AG10803 (cell line): ENCODE measurements at regions not wholly inside any gene's neighbourhood (a gene's known extent, or its start where the extent isn't known, plus 50 kb on each side); places are given as distances from the start of the nearest gene placed in this dataset.
"Not testable (repeated sequence)": the region's sequence is repeated elsewhere in the genome, so short reads cannot be mapped to it uniquely, and the experiment has no call there.

ENCODE experiments used
- DNase-seq: peaks from one replicate; pipeline ENCODE4 v3.0.0; 2010; ENCODE audit warnings: low read depth
- H3K4me3 ChIP-seq: 2 replicates; pipeline ENCODE4 v1.5.1; 2011; ENCODE audit warnings: mild to moderate bottlenecking, low read length, control low read depth
- CTCF ChIP-seq: conservative IDR thresholded peaks from 2 replicates; pipeline ENCODE4 v1.5.1; 2011; ENCODE audit warnings: mild to moderate bottlenecking, low read length, control low read depth, inconsistent platforms

GRCh38 chr10:126754966-126755365 lies 84.5 kb upstream of the C10orf90 start:
- no peak overlapping the region for H3K4me3 ChIP-seq
- no peak for DNase-seq
- no peak for TF ChIP-seq CTCF

GRCh38 chr10:126758867-126759266 lies 88.4 kb upstream of the C10orf90 start:
- no peak for DNase-seq

GRCh38 chr10:126759531-126759930 lies 89.0 kb upstream of the C10orf90 start:
- no peak for TF ChIP-seq CTCF
- no peak for DNase-seq
- no peak overlapping the region for H3K4me3 ChIP-seq

More at GRCh38 chr10:126758867-126759266, 88.4 kb upstream of the C10orf90 start:
- no peak overlapping the region for H3K4me3 ChIP-seq
- no peak for TF ChIP-seq CTCF

- H3K4me3 ChIP-seq, DNase-seq: not testable (repeated sequence)
Measured at GRCh38 chr10:126766646-126767045, 96.2 kb upstream of the C10orf90 start.

- DNase-seq, result no peak
- TF ChIP-seq CTCF, result no peak
- H3K4me3 ChIP-seq, result no peak overlapping the region
Measured at GRCh38 chr10:126770809-126771208, 100.3 kb upstream of the C10orf90 start.

- no peak for DNase-seq
- no peak for TF ChIP-seq CTCF
- H3K4me3 ChIP-seq, result no peak overlapping the region
Measured at GRCh38 chr10:126776168-126776567, 105.7 kb upstream of the C10orf90 start.

GRCh38 chr10:126777714-126778113 lies 107.2 kb upstream of the C10orf90 start:
- no peak overlapping the region for H3K4me3 ChIP-seq
- no peak for TF ChIP-seq CTCF
- DNase-seq, result no peak

GRCh38 chr10:126781450-126782216 lies 111.1 kb upstream of the C10orf90 start:
- DNase-seq, result no peak

More at GRCh38 chr10:126781450-126782216, 111.1 kb upstream of the C10orf90 start:
- no peak overlapping the region for H3K4me3 ChIP-seq
- no peak for TF ChIP-seq CTCF
